K562 (cell line): ENCODE measurements at regions not wholly inside any gene's neighbourhood (a gene's known extent, or its start where the extent isn't known, plus 50 kb on each side); places are given as distances from the start of the nearest gene placed in this dataset.

Experiments
- ATAC-seq: fragments of 200-7000 bp; cut with Tn5 transposase; 3 replicates; pipeline ENCODE4 v1.9.1; 2020; ENCODE audit warnings: moderate library complexity
- BruUV-seq: library from RNA; stranded (reverse); fragments of 400-500 nt; replicated peaks from 2 replicates; lab custom pipeline; 2021; lab: Mats Ljungman, UMichigan
- CTCF ChIA-PET: fragments of 300-600 bp; formaldehyde crosslinking; extraction: SDS; loops from one replicate; lab custom pipeline; 2021; ENCODE audit warnings: low intra/inter-chr PET ratio; lab: Yijun Ruan, JAX
- POLR2A ChIA-PET: fragments of 300-600, 350-650 bp; sonication (Branson Sonifier 250); formaldehyde crosslinking; extraction: SDS; loops from one replicate; lab custom pipeline; 2021; ENCODE audit warnings: antibody characterized with exemption, inconsistent platforms; lab: Yijun Ruan, JAX
- DNase-seq, 4 experiments: peaks; one replicate each; pipeline versions ENCODE4 v3.0.0 to v3.0.0-alpha.2; 2011 to 2018; ENCODE audit warnings: low spot score in 3 of 4, mixed read lengths in 3 of 4; ENCODE audit errors: extremely low read depth in 1 of 4
- FAIRE-seq: peaks from 2 replicates; lab custom pipeline; 2011; peaks lifted over from hg19 to GRCh38; lab: Jason Lieb, UNC
- H2AFZ ChIP-seq: 2 replicates; pipeline ENCODE4 v1.6.0; 2011; ENCODE audit warnings: low read depth, low read length, control low read depth, inconsistent platforms
- H3K27ac ChIP-seq: fragments of 200-600 bp; 3 replicates; pipeline ENCODE4 v1.8.0; 2011; ENCODE audit warnings: low read depth, mild to moderate bottlenecking, control low read depth, inconsistent platforms, low read length, moderate library complexity, mixed read lengths; ENCODE audit errors: extremely low read depth
- H3K27me3 ChIP-seq, 2 experiments: fragments of 300-600 bp in 1 of 2; 2 replicates in 1 of 2; 3 replicates in 1 of 2; pipeline versions ENCODE4 v1.6.0 to v1.8.0; 2011; ENCODE audit warnings: inconsistent platforms in 2 of 2, low read length in 2 of 2, mild to moderate bottlenecking in 1 of 2, mixed read lengths in 1 of 2, moderate library complexity in 1 of 2; ENCODE audit not compliant: control insufficient read depth in 2 of 2, insufficient read depth in 2 of 2
- H3K36me3 ChIP-seq: fragments of 300-600 bp; 3 replicates; pipeline ENCODE4 v1.8.0; 2011; ENCODE audit warnings: mild to moderate bottlenecking, low read length, inconsistent platforms; ENCODE audit not compliant: control insufficient read depth, insufficient read depth
- H3K4me1 ChIP-seq, 2 experiments: fragments of 200-600 bp in 1 of 2; replicated peaks in 1 of 2; 2 replicates in 1 of 2; 3 replicates in 1 of 2; pipeline versions ENCODE4 v1.5.1 to v1.8.0; 2011; ENCODE audit warnings: inconsistent platforms in 2 of 2, low read length in 2 of 2, mild to moderate bottlenecking in 1 of 2, mixed read lengths in 1 of 2, moderate library complexity in 1 of 2; ENCODE audit not compliant: control insufficient read depth in 2 of 2, insufficient read depth in 2 of 2
- H3K4me2 ChIP-seq: 2 replicates; pipeline ENCODE4 v1.6.1; 2011; ENCODE audit warnings: low read length, control low read depth, inconsistent platforms, mixed read lengths; ENCODE audit not compliant: insufficient read depth
- H3K4me3 ChIP-seq: fragments of 200-600 bp; sonication (generic), shearing (Covaris generic); 2 replicates; pipeline ENCODE4 v1.5.1; 2016; ENCODE audit warnings: control low read depth, inconsistent platforms
- H3K79me2 ChIP-seq: fragments of 200-600 bp; 3 replicates; pipeline ENCODE4 v1.8.0; 2011; ENCODE audit warnings: low read length, inconsistent platforms; ENCODE audit not compliant: control insufficient read depth, insufficient read depth
- H3K9ac ChIP-seq, 2 experiments: 2 replicates each; pipeline versions ENCODE4 v1.6.0 to v1.6.1; 2011; ENCODE audit warnings: low read depth in 2 of 2, low read length in 2 of 2, control low read depth in 1 of 2, inconsistent platforms in 1 of 2, mild to moderate bottlenecking in 1 of 2, mixed read lengths in 1 of 2; ENCODE audit not compliant: insufficient read depth in 1 of 2
- H3K9me1 ChIP-seq: one replicate; pipeline ENCODE4 v1.6.0; 2011; ENCODE audit warnings: inconsistent platforms, mild to moderate bottlenecking, low read length, moderate library complexity; ENCODE audit not compliant: control insufficient read depth, insufficient read depth
- H3K9me3 ChIP-seq: replicated peaks from 2 replicates; pipeline ENCODE4 v1.5.1; 2011; ENCODE audit warnings: low read depth, low read length, inconsistent platforms; ENCODE audit not compliant: control insufficient read depth, insufficient read depth
- H4K20me1 ChIP-seq: replicated peaks from 2 replicates; pipeline ENCODE4 v1.6.1; 2011; ENCODE audit warnings: low read length, inconsistent platforms, mixed read lengths; ENCODE audit not compliant: control insufficient read depth, insufficient read depth
- CCNT2 ChIP-seq: IDR thresholded peaks from 2 replicates; pipeline ENCODE4 v1.6.1; 2011; ENCODE audit warnings: borderline replicate concordance, low read depth, mild to moderate bottlenecking, moderate library complexity, mixed read lengths, low read length; ENCODE audit not compliant: insufficient read length; ENCODE audit errors: extremely low read depth
- ETV5 ChIP-seq: sonication (generic); formaldehyde crosslinking; IDR thresholded peaks from 2 replicates; pipeline ENCODE4 v1.4.0; 2020; ENCODE audit warnings: low read depth, mild to moderate bottlenecking, missing genetic modification reagents
- PBX2 ChIP-seq, 2 experiments: IDR thresholded peaks in 1 of 2; conservative IDR thresholded peaks in 1 of 2; 2 replicates each; pipeline ENCODE4 v1.6.1; 2016; ENCODE audit warnings: low read depth in 2 of 2, mild to moderate bottlenecking in 1 of 2, missing compliant biosample characterization in 1 of 2, missing genetic modification characterization in 1 of 2, moderate library complexity in 1 of 2
- PKNOX1 ChIP-seq: fragments of 450-650 bp; IDR thresholded peaks from 2 replicates; pipeline ENCODE4 v1.6.1; 2016
- SAP30 ChIP-seq: fragments of 200-600 bp; sonication (generic); IDR thresholded peaks from 2 replicates; pipeline ENCODE4 v1.6.1; 2012; ENCODE audit warnings: borderline replicate concordance, low read depth, mild to moderate bottlenecking, moderate library complexity, low read length, control low read depth, inconsistent platforms; ENCODE audit not compliant: insufficient read depth, poor library complexity, severe bottlenecking
- STAT5B ChIP-seq: fragments of 250-450 bp; sonication (Bioruptor Pico); IDR thresholded peaks from 2 replicates; pipeline ENCODE4 v1.8.0; 2021; ENCODE audit warnings: mild to moderate bottlenecking, inconsistent platforms
- TCF7L2 ChIP-seq: fragments of 150-350 bp; IDR thresholded peaks from 2 replicates; pipeline ENCODE4 v1.6.1; 2016; ENCODE audit warnings: low read depth, mild to moderate bottlenecking, low read length, moderate library complexity
- ZBTB49 ChIP-seq: sonication (generic); formaldehyde crosslinking; IDR thresholded peaks from 2 replicates; pipeline ENCODE4 v1.8.0; 2022; ENCODE audit warnings: missing genetic modification reagents, mild to moderate bottlenecking, borderline replicate concordance
- ZNF3 ChIP-seq: fragments of 250-450 bp; sonication (Bioruptor Pico); IDR thresholded peaks from 2 replicates; pipeline ENCODE4 v1.5.0; 2021; ENCODE audit warnings: mild to moderate bottlenecking, moderate library complexity
- ZNF324 ChIP-seq: fragments of 250-450 bp; sonication (Bioruptor Pico); IDR thresholded peaks from 2 replicates; pipeline ENCODE4 v1.4.0; 2020; ENCODE audit warnings: mild to moderate bottlenecking
- WGBS: fragments of 100-300 bp; shearing (Covaris generic); methylation state at CpG from one replicate; pipeline ENCODE4 v1.1.6; 2016; ENCODE audit warnings: low coverage, mixed read lengths; ENCODE audit not compliant: insufficient coverage; ENCODE audit errors: missing lambda C conversion rate; 5-methylcytosine and 5-hydroxymethylcytosine counted together
- in situ Hi-C: fragments of 300-500 bp; cut with MboI; formaldehyde crosslinking; loops from 4 replicates; pipeline ENCODE4 v1.15.0; 2018; ENCODE audit warnings: inconsistent platforms, mixed read lengths
- intact Hi-C: fragments of 100-400 bp; cut with micrococcal nuclease; formaldehyde crosslinking; loops from 2 replicates; pipeline ENCODE4 v1.14.2; 2022
- TF ChIP-seq, protein P1 (sequence below): fragments of 250-450 bp; sonication (Bioruptor Pico); IDR thresholded peaks from 2 replicates; pipeline ENCODE4 v1.8.0; 2022; ENCODE audit warnings: moderate library complexity, mild to moderate bottlenecking, inconsistent platforms
- TF ChIP-seq, protein P2 (sequence below): fragments of 450-650 bp; IDR thresholded peaks from 2 replicates; pipeline ENCODE4 v1.6.1; 2017; ENCODE audit warnings: antibody characterized with exemption

DNA sequence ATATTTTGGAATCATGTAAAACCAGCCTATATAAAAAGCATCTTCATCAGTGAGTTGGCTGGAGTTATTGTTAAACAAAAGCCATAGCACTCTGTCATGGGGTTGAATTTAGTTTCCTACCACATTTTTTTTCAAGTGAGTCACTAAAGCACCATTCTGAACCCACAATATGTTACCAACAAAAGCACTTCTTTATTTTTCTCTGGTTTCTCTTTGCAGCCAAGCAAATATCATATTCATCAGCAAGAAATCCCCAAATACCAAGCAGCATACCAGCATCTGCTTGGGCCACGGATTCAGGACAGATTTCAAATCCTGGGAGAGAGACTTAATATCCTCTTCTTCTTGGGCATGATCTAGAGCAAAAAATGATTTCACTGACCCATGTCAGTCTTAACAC is 441.4 kb downstream of the BCKDHB start:
- no peak overlapping the region for H3K4me3 ChIP-seq
- no peaks in the 10 kb centered on the region for H3K27me3 ChIP-seq
- POLR2A ChIA-PET: no interaction called here
- H3K9ac ChIP-seq: no peak overlapping the region
- no peaks in the 10 kb centered on the region for H3K9me1 ChIP-seq
- H3K4me2 ChIP-seq: no peak overlapping the region
- no peaks in the 10 kb centered on the region for H3K79me2 ChIP-seq
- no TSS peak for BruUV-seq
- CTCF ChIA-PET: no interaction called here
- H3K36me3 ChIP-seq: no peaks in the 10 kb centered on the region
- H3K4me1 ChIP-seq: no peaks in the 10 kb centered on the region
- H3K9me3 ChIP-seq: no peaks in the 10 kb centered on the region
- in situ Hi-C loops: no loop called here
- FAIRE-seq (no peak), DNase-seq (no peak), ATAC-seq (no peak)
- no peak overlapping the region for H2AFZ ChIP-seq
- intact Hi-C loops: no loop called here
- no peaks in the 10 kb centered on the region for H4K20me1 ChIP-seq
- H3K27ac ChIP-seq: no peak overlapping the region
- WGBS: 0% methylated on average over 1 of the region's 1 CpG
- no peak for TF ChIP-seq SAP30
- TF ChIP-seq PBX2 (CRISPR knock-in tag; IDR thresholded peaks at IDR 0.05; ENCODE audit: low read depth): no peak
- TF ChIP-seq PBX2 (tag; conservative IDR thresholded peaks at IDR 0.05; ENCODE audit: low read depth): no peak
- TF ChIP-seq PKNOX1: no peak
- TF ChIP-seq, protein P1, sequence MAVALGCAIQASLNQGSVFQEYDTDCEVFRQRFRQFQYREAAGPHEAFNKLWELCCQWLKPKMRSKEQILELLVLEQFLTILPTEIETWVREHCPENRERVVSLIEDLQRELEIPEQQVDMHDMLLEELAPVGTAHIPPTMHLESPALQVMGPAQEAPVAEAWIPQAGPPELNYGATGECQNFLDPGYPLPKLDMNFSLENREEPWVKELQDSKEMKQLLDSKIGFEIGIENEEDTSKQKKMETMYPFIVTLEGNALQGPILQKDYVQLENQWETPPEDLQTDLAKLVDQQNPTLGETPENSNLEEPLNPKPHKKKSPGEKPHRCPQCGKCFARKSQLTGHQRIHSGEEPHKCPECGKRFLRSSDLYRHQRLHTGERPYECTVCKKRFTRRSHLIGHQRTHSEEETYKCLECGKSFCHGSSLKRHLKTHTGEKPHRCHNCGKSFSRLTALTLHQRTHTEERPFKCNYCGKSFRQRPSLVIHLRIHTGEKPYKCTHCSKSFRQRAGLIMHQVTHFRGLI: no peak
- TF ChIP-seq CCNT2: no peak
- no peak for TF ChIP-seq STAT5B (CRISPR knock-in tag)
- TF ChIP-seq ZBTB49: no peak
- no peak for TF ChIP-seq ETV5 (CRISPR knock-in tag)
- TF ChIP-seq, protein P2, sequence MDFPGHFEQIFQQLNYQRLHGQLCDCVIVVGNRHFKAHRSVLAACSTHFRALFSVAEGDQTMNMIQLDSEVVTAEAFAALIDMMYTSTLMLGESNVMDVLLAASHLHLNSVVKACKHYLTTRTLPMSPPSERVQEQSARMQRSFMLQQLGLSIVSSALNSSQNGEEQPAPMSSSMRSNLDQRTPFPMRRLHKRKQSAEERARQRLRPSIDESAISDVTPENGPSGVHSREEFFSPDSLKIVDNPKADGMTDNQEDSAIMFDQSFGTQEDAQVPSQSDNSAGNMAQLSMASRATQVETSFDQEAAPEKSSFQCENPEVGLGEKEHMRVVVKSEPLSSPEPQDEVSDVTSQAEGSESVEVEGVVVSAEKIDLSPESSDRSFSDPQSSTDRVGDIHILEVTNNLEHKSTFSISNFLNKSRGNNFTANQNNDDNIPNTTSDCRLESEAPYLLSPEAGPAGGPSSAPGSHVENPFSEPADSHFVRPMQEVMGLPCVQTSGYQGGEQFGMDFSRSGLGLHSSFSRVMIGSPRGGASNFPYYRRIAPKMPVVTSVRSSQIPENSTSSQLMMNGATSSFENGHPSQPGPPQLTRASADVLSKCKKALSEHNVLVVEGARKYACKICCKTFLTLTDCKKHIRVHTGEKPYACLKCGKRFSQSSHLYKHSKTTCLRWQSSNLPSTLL: no peak
- no peak for TF ChIP-seq ZNF3 (CRISPR knock-in tag)
- TF ChIP-seq ZNF324 (CRISPR knock-in tag): no peak
- no peak for TF ChIP-seq TCF7L2
